ENCODE measurements at regions not wholly inside any gene's neighbourhood (a gene's known extent, or its start where the extent isn't known, plus 50 kb on each side); places are given as distances from the start of the nearest gene placed in this dataset.

- no peak for ATAC-seq
- Histone ChIP-seq H3K9me3 (no peaks in the 10 kb centered on the region), H3K27ac (no peak overlapping the region)
These were observed 550.3 kb downstream of the QKI start for GRCh38 chr6:163964789-163965188.

GRCh38 chr6:163963205-163964120 is 548.9 kb downstream of the QKI start:
- Histone ChIP-seq H3K27ac (no peak overlapping the region), H3K36me3 (no peaks in the 10 kb centered on the region), H3K4me3 (no peak overlapping the region), H3K4me1 (no peaks in the 10 kb centered on the region), H3K27me3 (no peaks in the 10 kb centered on the region), H3K9me3 (no peaks in the 10 kb centered on the region)
- intact Hi-C loops (cut with DNase I) = no loop called here
- TF ChIP-seq CTCF (IDR thresholded peaks at IDR 0.05) = no peak
- no peak for ATAC-seq
- DNase-seq = no peak

More at GRCh38 chr6:163964789-163965188, 550.3 kb downstream of the QKI start:
- DNase-seq = no peak
- no peak overlapping the region for H3K4me3 ChIP-seq
- intact Hi-C loops (cut with DNase I) = no loop called here
- no peak for TF ChIP-seq CTCF (IDR thresholded peaks at IDR 0.05)
- H3K36me3 ChIP-seq = no peaks in the 10 kb centered on the region
- H3K4me1 ChIP-seq = no peaks in the 10 kb centered on the region
- H3K27me3 ChIP-seq = no peaks in the 10 kb centered on the region

- Histone ChIP-seq H3K27me3 (no peaks in the 10 kb centered on the region), H3K4me3 (no peak overlapping the region), H3K27ac (no peak overlapping the region), H3K36me3 (no peaks in the 10 kb centered on the region), H3K9me3 (no peaks in the 10 kb centered on the region), H3K4me1 (no peaks in the 10 kb centered on the region)
- no peak for TF ChIP-seq CTCF (IDR thresholded peaks at IDR 0.05)
- DNase-seq (no peak), ATAC-seq (no peak)
- intact Hi-C loops (cut with DNase I) = no loop called here
These were observed 548.2 kb downstream of the QKI start for GRCh38 chr6:163962627-163963117.

GRCh38 chr6:163960128-163960527 is 545.6 kb downstream of the QKI start:
- TF ChIP-seq CTCF (IDR thresholded peaks at IDR 0.05) = no peak
- H3K27me3 ChIP-seq = no peaks in the 10 kb centered on the region
- DNase-seq (no peak), ATAC-seq (no peak)
- intact Hi-C loops (cut with DNase I) = no loop called here
- H3K9me3 ChIP-seq = no peaks in the 10 kb centered on the region
- H3K4me3 ChIP-seq = no peak overlapping the region
- H3K27ac ChIP-seq = no peak overlapping the region
- no peaks in the 10 kb centered on the region for H3K36me3 ChIP-seq
- H3K4me1 ChIP-seq = no peaks in the 10 kb centered on the region

GRCh38 chr6:163958646-163959045 is 544.1 kb downstream of the QKI start:
- ATAC-seq (no peak), DNase-seq (no peak)
- Histone ChIP-seq H3K4me3 (no peak overlapping the region), H3K9me3 (no peaks in the 10 kb centered on the region), H3K36me3 (no peaks in the 10 kb centered on the region), H3K27me3 (no peaks in the 10 kb centered on the region), H3K4me1 (no peaks in the 10 kb centered on the region), H3K27ac (no peak overlapping the region)
- intact Hi-C loops (cut with DNase I) = loop anchor here (5.0 to 10.0 kb wide), 2 partner anchors 534 to 776 kb away; no protein-coding TSS in a partner anchor
- no peak for TF ChIP-seq CTCF (IDR thresholded peaks at IDR 0.05)
